H9 (cell line): ENCODE measurements at regions not wholly inside any gene's neighbourhood (a gene's known extent, or its start where the extent isn't known, plus 50 kb on each side); places are given as distances from the start of the nearest gene placed in this dataset.

Experiments
- DNase-seq: peaks from one replicate; pipeline ENCODE4 v3.0.0-alpha.2; 2017
- H2AFZ ChIP-seq: one replicate; pipeline ENCODE4 v1.6.1; 2013; ENCODE audit warnings: mild to moderate bottlenecking, low read length, control low read depth, moderate library complexity
- H2AK5ac ChIP-seq: 2 replicates; pipeline ENCODE4 v1.6.1; 2013; ENCODE audit warnings: low read length, control low read depth, mixed read lengths; ENCODE audit not compliant: insufficient read length
- H2BK120ac ChIP-seq: one replicate; pipeline ENCODE4 v1.6.1; 2013; ENCODE audit warnings: low read depth, mild to moderate bottlenecking, low read length, control low read depth, inconsistent platforms; ENCODE audit not compliant: poor library complexity, severe bottlenecking
- H2BK12ac ChIP-seq: 2 replicates; pipeline ENCODE4 v1.6.1; 2013; ENCODE audit warnings: low read length, control low read depth, mixed read lengths, low read depth; ENCODE audit not compliant: insufficient read length
- H2BK15ac ChIP-seq: 2 replicates; pipeline ENCODE4 v1.6.1; 2013; ENCODE audit warnings: low read depth, low read length, control low read depth
- H2BK20ac ChIP-seq: one replicate; pipeline ENCODE4 v1.6.1; 2013; ENCODE audit warnings: low read depth, mild to moderate bottlenecking, low read length, control low read depth, inconsistent platforms; ENCODE audit not compliant: poor library complexity, severe bottlenecking
- H2BK5ac ChIP-seq: 2 replicates; pipeline ENCODE4 v1.6.1; 2013; ENCODE audit warnings: low read length, control low read depth, mixed read lengths; ENCODE audit not compliant: insufficient read length
- H3K14ac ChIP-seq: 2 replicates; pipeline ENCODE4 v1.6.1; 2013; ENCODE audit warnings: low read length, control low read depth; ENCODE audit not compliant: insufficient read depth
- H3K18ac ChIP-seq: 2 replicates; pipeline ENCODE4 v1.6.1; 2013; ENCODE audit warnings: low read depth, mild to moderate bottlenecking, mixed read lengths, low read length, control low read depth; ENCODE audit not compliant: insufficient read length
- H3K23ac ChIP-seq: 2 replicates; pipeline ENCODE4 v1.6.1; 2013; ENCODE audit warnings: low read length, control low read depth, mixed read lengths, low read depth; ENCODE audit not compliant: insufficient read length
- H3K23me2 ChIP-seq: 2 replicates; pipeline ENCODE4 v1.6.1; 2013; ENCODE audit warnings: low read depth, mild to moderate bottlenecking, mixed read lengths, low read length, control low read depth; ENCODE audit not compliant: insufficient read length, poor library complexity, severe bottlenecking
- H3K27ac ChIP-seq: 2 replicates; pipeline ENCODE4 v1.5.1; 2013; ENCODE audit warnings: low read length, control low read depth, mixed read lengths, low read depth; ENCODE audit not compliant: insufficient read length
- H3K27me3 ChIP-seq: 2 replicates; pipeline ENCODE4 v1.6.1; 2013; ENCODE audit warnings: low read length, control low read depth, inconsistent platforms; ENCODE audit not compliant: insufficient read depth
- H3K4ac ChIP-seq: 2 replicates; pipeline ENCODE4 v1.6.1; 2013; ENCODE audit warnings: low read depth, mild to moderate bottlenecking, control low read depth, inconsistent platforms, low read length, moderate library complexity
- H3K4me1 ChIP-seq: 2 replicates; pipeline ENCODE4 v1.6.1; 2013; ENCODE audit warnings: low read length, control low read depth, inconsistent platforms; ENCODE audit not compliant: insufficient read depth
- H3K4me2 ChIP-seq: 2 replicates; pipeline ENCODE4 v1.6.1; 2013; ENCODE audit warnings: low read length, control low read depth, mixed read lengths; ENCODE audit not compliant: insufficient read length, insufficient read depth
- H3K56ac ChIP-seq: 2 replicates; pipeline ENCODE4 v1.6.1; 2013; ENCODE audit warnings: low read depth, mild to moderate bottlenecking, mixed read lengths, low read length, control low read depth; ENCODE audit not compliant: insufficient read length
- H3K79me1 ChIP-seq: 2 replicates; pipeline ENCODE4 v1.6.1; 2013; ENCODE audit warnings: low read depth, mild to moderate bottlenecking, moderate library complexity, low read length, control low read depth, inconsistent platforms; ENCODE audit not compliant: insufficient read depth, poor library complexity, severe bottlenecking
- H3K79me2 ChIP-seq: 2 replicates; pipeline ENCODE4 v1.6.1; 2013; ENCODE audit warnings: low read length, control low read depth, inconsistent platforms; ENCODE audit not compliant: insufficient read depth
- H3K9ac ChIP-seq: 2 replicates; pipeline ENCODE4 v1.6.1; 2013; ENCODE audit warnings: low read length, control low read depth, mixed read lengths; ENCODE audit not compliant: insufficient read length; ENCODE audit errors: extremely low read depth
- H3K9me3 ChIP-seq: one replicate; pipeline ENCODE4 v1.6.1; 2013; ENCODE audit warnings: low read depth, low read length, inconsistent platforms; ENCODE audit not compliant: control insufficient read depth
- H3T11ph ChIP-seq: one replicate; pipeline ENCODE4 v1.6.1; 2013; ENCODE audit warnings: mild to moderate bottlenecking, low read length, control low read depth, inconsistent platforms
- H4K20me1 ChIP-seq: one replicate; pipeline ENCODE4 v1.6.1; 2013; ENCODE audit not compliant: control insufficient read depth, insufficient read length, insufficient read depth
- H4K5ac ChIP-seq: 2 replicates; pipeline ENCODE4 v1.6.1; 2013; ENCODE audit warnings: low read depth, mild to moderate bottlenecking, mixed read lengths, low read length, control low read depth; ENCODE audit not compliant: insufficient read length
- H4K8ac ChIP-seq: replicated peaks from 2 replicates; pipeline ENCODE4 v1.6.1; 2013; ENCODE audit warnings: low read length, control low read depth, mixed read lengths, low read depth; ENCODE audit not compliant: insufficient read length
- H4K91ac ChIP-seq: 2 replicates; pipeline ENCODE4 v1.6.1; 2013; ENCODE audit warnings: low read depth, mild to moderate bottlenecking, moderate library complexity, mixed read lengths, low read length, control low read depth; ENCODE audit not compliant: insufficient read length
- H3K27ac Mint-ChIP-seq, 3 experiments: 2 replicates in 2 of 3; 3 replicates in 1 of 3; pipeline ENCODE4 v1.8.0; 2020 to 2021; ENCODE audit warnings: mixed read lengths in 3 of 3, mild to moderate bottlenecking in 1 of 3, moderate library complexity in 1 of 3
- H3K27me3 Mint-ChIP-seq: 2 replicates; pipeline ENCODE4 v1.8.0; 2021; ENCODE audit warnings: low read depth, mild to moderate bottlenecking, moderate library complexity, mixed read lengths
- H3K36me3 Mint-ChIP-seq, 3 experiments: 2 replicates in 2 of 3; 3 replicates in 1 of 3; pipeline ENCODE4 v1.8.0; 2020 to 2021; ENCODE audit warnings: low read depth in 3 of 3, mixed read lengths in 3 of 3; ENCODE audit not compliant: insufficient read depth in 1 of 3
- H3K4me1 Mint-ChIP-seq, 2 experiments: 2 replicates each; pipeline ENCODE4 v1.8.0; 2020; ENCODE audit warnings: mixed read lengths in 2 of 2
- H3K4me3 Mint-ChIP-seq, 2 experiments: 2 replicates in 1 of 2; 3 replicates in 1 of 2; pipeline ENCODE4 v1.8.0; 2020 to 2021; ENCODE audit warnings: mild to moderate bottlenecking in 2 of 2, mixed read lengths in 2 of 2, moderate library complexity in 1 of 2
- H3K9me3 Mint-ChIP-seq, 2 experiments: 2 replicates in 1 of 2; 3 replicates in 1 of 2; pipeline ENCODE4 v1.8.0; 2020; ENCODE audit warnings: mild to moderate bottlenecking in 2 of 2, mixed read lengths in 2 of 2, moderate library complexity in 1 of 2
- CTCF ChIP-seq: fragments of 200-600 bp; sonication (generic); conservative IDR thresholded peaks from 3 replicates; pipeline ENCODE4 v1.8.0; 2021; ENCODE audit warnings: antibody characterized with exemption, mild to moderate bottlenecking
- WGBS: extraction: QIAGEN DNeasy Blood & Tissue Kit; methylation state at CpG from one replicate; pipeline ENCODE4 v1.1.7; 2013; ENCODE audit warnings: missing lambda C conversion rate, low lambda C conversion rate, mixed read lengths; ENCODE audit not compliant: insufficient read length; ENCODE audit errors: extremely low coverage; 5-methylcytosine and 5-hydroxymethylcytosine counted together

- Histone ChIP-seq H2BK12ac (no peak overlapping the region), H4K91ac (no peak overlapping the region), H3K27ac (no peak overlapping the region), H3K27me3 (no peaks in the 10 kb centered on the region), H3T11ph (no peak overlapping the region), H2AFZ (no peak overlapping the region), H2BK5ac (no peak overlapping the region), H3K4ac (no peak overlapping the region), H4K5ac (no peak overlapping the region), H4K8ac (no peak overlapping the region), H2AK5ac (no peak overlapping the region), H3K56ac (no peak overlapping the region), H2BK20ac (no peak overlapping the region), H2BK15ac (no peak overlapping the region), H3K23me2 (no peaks in the 10 kb centered on the region), H3K4me1 (no peaks in the 10 kb centered on the region; the same call in 1 of the 2 replicates), H3K14ac (no peak overlapping the region), H4K20me1 (no peaks in the 10 kb centered on the region), H3K9me3 (no peaks in the 10 kb centered on the region), H3K23ac (no peak overlapping the region), H2BK120ac (no peak overlapping the region), H3K4me2 (no peak overlapping the region), H3K9ac (no peak overlapping the region), H3K79me2 (no peaks in the 10 kb centered on the region), H3K79me1 (no peaks in the 10 kb centered on the region), H3K18ac (no peak overlapping the region)
- Mint-ChIP-seq H3K4me1 (peaks cover 6 to 9% of the 10 kb centered on the region in 2 experiments; a peak in 3 of 4 replicates), H3K27ac (no peak overlapping the region), H3K4me3 (no peak overlapping the region), H3K27me3 (no peaks in the 10 kb centered on the region), H3K36me3 (peaks cover 0 to 1% (median 0%) of the 10 kb centered on the region in 3 experiments; a peak in 1 of 7 replicates), H3K9me3 (peaks cover 0 to 2% of the 10 kb centered on the region in 2 experiments; a peak in 1 of 5 replicates)
- no peak for DNase-seq
- no peak for TF ChIP-seq CTCF
- WGBS, result no CpG with 5 or more reads among the region's 5 CpGs
Measured at GRCh38 chr11:109973486-109973885, 119.7 kb upstream of the ZC3H12C start.
